Hepatocyte (in vitro differentiated cells): ENCODE measurements at regions not wholly inside any gene's neighbourhood (a gene's known extent, or its start where the extent isn't known, plus 50 kb on each side); places are given as distances from the start of the nearest gene placed in this dataset.

ENCODE experiments used
- EZH2 ChIP-seq: fragments of 200-600 bp; sonication (generic); IDR thresholded peaks from 2 replicates; pipeline ENCODE4 v1.6.1; 2016; ENCODE audit warnings: antibody characterized with exemption, mild to moderate bottlenecking, borderline replicate concordance
- EZH2phosphoT487 ChIP-seq: fragments of 200-600 bp; sonication (generic); IDR thresholded peaks from one replicate; pipeline ENCODE4 v1.6.1; 2018; ENCODE audit warnings: antibody characterized with exemption, mild to moderate bottlenecking, low read depth, moderate library complexity; ENCODE audit not compliant: unreplicated experiment, severe bottlenecking
- TF ChIP-seq, protein P1 (sequence below): fragments of 200-600 bp; sonication (generic); IDR thresholded peaks from 2 replicates; pipeline ENCODE4 v1.5.1; 2016; ENCODE audit warnings: antibody characterized with exemption, mild to moderate bottlenecking; ENCODE audit not compliant: poor library complexity

DNA sequence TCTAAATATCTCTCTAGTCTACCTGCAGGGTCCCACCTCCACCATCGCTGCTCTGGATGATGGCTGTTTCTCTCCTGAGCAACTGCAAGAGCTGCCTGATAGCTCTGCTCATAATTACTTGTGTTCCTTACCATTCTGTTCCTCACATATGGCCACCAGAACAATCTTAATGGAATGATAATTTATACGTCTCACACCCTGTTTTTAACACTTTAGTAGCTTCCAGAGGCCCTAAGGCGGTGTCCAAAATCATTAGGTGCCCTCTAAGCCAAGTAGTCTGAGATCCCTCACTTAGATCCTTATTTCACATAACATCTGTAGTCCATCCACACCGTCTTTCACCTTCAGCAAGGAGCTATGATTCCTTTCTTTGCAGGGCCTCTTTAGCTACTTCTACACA is 373.3 kb downstream of the GBE1 start:
- TF ChIP-seq, protein P1, sequence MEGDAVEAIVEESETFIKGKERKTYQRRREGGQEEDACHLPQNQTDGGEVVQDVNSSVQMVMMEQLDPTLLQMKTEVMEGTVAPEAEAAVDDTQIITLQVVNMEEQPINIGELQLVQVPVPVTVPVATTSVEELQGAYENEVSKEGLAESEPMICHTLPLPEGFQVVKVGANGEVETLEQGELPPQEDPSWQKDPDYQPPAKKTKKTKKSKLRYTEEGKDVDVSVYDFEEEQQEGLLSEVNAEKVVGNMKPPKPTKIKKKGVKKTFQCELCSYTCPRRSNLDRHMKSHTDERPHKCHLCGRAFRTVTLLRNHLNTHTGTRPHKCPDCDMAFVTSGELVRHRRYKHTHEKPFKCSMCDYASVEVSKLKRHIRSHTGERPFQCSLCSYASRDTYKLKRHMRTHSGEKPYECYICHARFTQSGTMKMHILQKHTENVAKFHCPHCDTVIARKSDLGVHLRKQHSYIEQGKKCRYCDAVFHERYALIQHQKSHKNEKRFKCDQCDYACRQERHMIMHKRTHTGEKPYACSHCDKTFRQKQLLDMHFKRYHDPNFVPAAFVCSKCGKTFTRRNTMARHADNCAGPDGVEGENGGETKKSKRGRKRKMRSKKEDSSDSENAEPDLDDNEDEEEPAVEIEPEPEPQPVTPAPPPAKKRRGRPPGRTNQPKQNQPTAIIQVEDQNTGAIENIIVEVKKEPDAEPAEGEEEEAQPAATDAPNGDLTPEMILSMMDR: no peak
- no peak for TF ChIP-seq EZH2phosphoT487
- no peak for TF ChIP-seq EZH2
